NCI-H187 treated with DMSO at 0.1 percent for 48 hours (cell line): ENCODE measurements at regions not wholly inside any gene's neighbourhood (a gene's known extent, or its start where the extent isn't known, plus 50 kb on each side); places are given as distances from the start of the nearest gene placed in this dataset.
"Not testable (repeated sequence)": the region's sequence is repeated elsewhere in the genome, so short reads cannot be mapped to it uniquely, and the experiment has no call there.

Experiments used
- DNase-seq: peaks from one replicate; lab custom pipeline; 2025; lab: John Stamatoyannopoulos, UW

DNA sequence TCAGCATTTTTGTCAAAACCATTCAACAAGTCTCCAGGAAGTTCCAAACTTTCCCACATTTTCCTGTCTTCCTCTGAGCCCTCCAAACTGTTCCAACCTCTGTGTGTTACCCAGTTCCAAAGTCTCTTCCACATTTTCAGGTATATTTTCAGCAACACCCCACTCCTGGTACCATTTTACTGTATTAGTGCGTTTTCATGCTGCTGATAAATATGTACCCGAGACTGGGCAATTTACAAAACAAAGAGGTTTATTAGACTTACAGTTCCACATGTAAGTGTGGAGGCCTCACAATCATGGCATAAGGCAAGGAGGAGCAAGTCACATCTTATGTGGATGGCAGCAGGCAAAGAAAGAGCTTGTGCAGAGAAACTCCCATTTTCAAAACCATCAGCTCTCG is 315.9 kb upstream of the ESRRG start:
- not testable (repeated sequence) for DNase-seq

- DNase-seq = no peak
Observed at GRCh38 chr1:217036757-217037156, 313.5 kb upstream of the ESRRG start.

DNA sequence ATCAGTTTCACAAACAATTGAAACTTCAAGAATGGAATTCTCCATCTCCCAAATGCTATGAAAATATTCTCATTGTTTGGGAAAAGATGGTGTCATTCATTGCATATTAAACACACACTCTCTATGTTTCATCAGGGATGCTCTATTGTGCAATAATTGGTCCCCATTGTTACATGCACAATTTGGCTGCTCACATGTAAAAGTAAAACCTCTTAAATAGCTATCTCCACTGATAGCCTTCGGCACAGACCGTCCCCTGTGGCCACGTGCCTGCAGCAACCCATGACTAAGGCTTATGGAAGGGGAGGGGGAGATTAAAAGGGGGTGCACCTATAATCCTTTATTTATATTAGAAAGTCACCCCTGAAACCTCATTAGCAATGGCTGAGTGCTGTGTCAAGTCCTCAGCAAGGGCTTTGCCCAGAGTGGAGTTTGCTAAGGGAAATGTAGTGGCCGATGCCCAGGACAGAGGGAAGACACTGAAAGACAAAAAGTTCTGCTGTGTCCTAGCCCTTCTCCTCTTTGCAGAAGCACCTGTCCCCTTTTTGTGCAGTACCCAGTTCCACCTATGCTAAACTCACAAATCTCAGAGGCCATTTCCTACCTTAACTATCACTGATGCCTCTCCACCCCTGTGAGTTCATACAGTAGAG is 309.6 kb upstream of the ESRRG start:
- DNase-seq = no peak

- no peak for DNase-seq
Observed at GRCh38 chr1:217029281-217030157, 306.3 kb upstream of the ESRRG start.

GRCh38 chr1:217027403-217028080 is 304.3 kb upstream of the ESRRG start:
- DNase-seq = no peak

GRCh38 chr1:217026531-217026930 is 303.3 kb upstream of the ESRRG start:
- DNase-seq = no peak

- no peak for DNase-seq
Observed at GRCh38 chr1:217025381-217025780, 302.2 kb upstream of the ESRRG start.

DNA sequence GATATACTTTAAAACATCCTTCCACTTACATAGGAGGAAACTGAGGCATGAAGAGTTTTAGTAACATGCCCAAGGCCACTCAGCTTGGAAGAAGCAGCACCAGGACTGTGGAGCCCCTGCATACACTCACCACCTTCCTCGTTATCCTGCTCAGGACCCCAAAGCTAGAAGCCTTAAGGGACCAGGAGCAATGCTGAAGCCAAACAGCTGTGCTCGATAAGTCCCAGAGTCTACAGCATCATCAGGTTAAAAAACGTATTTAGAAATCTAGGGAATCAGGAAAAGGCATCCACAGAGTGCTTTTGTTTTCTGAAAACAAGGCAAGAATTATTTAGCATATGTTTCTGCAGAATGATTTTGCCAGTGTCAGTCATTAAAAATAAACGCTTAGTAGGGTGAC is 301.7 kb upstream of the ESRRG start:
- DNase-seq = no peak

- no peak for DNase-seq
Observed at GRCh38 chr1:217021956-217022355, 298.7 kb upstream of the ESRRG start.

DNA sequence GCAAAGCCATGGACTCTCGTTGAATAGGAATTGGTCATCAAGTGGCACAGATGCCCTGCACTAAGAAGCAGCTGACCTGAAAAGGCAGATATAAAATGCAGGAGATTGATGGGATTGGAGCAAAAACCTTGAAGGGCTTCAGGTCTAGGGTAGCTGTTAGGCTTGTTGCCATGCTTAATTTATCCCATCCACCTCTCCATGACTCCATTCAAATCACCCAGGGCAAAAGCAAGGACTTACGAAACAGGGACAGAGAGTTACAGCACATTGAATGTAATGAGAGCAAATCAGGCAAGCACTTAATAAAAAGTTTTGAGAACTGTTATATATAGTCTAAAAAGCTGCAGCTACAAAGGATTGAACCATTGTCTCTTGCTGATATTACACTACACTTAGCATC is 298.2 kb upstream of the ESRRG start:
- no peak for DNase-seq

DNA sequence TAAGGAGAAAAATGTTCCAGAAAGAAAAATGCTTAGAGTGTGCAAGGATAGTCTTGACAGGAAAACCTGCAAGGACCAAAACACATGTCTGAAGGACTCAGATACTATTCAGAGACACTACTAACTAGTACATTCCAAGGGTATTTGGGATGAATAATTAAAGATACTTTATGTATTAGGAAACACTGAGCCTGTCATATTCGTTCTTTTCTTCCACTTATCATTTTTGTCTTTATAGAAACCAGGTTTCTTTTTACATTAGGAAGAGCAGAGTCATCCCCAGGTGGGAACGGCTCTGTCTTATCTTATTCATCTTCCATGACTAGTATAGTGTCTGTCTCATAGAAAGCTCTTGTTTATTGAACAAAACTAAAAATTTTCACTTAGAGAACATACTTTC is 296.2 kb upstream of the ESRRG start:
- DNase-seq = no peak

GRCh38 chr1:217018648-217019047 is 295.4 kb upstream of the ESRRG start:
- no peak for DNase-seq

- DNase-seq = no peak
Observed at GRCh38 chr1:217017165-217017564, 293.9 kb upstream of the ESRRG start.

DNA sequence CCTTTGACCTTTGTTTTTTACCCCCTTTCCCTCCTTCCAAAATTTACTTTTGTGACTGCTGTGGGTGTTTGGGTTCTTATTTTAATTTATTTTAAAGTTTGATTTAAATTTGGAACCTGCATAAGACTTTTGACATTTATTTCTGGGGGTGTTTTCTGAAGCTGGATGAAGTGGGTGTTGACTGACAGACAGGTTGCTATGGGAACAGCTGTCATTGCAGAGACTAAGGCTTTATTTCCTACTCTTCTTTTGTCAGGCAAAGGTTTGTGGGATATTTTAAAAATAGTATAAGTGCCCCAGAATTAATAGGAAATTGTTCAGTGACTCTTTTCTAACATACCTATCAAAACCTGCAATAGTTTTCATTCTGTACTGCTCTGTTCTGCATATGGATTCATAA is 290.8 kb upstream of the ESRRG start:
- no peak for DNase-seq

- no peak for DNase-seq
Observed at GRCh38 chr1:217012659-217013058, 289.4 kb upstream of the ESRRG start.

GRCh38 chr1:217011097-217011496 is 287.9 kb upstream of the ESRRG start:
- DNase-seq = no peak

DNA sequence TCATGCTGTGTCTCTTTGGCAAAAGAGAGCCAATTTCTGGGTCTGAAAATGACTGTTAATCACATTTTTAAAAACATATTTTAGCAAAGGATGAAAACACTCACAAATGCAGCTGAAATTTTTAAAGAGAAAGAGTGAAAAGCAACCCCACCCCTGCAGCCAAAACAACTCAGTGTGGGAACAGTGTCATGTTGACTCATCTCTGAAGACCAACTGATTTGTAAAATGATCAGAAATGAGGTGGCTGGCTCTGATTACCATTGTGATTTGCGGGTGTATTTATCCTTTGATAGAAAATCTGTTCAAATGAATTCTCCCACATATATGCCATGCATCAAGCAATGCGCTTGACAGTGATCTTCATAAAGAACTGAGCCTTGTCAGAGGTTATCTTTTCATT is 287.0 kb upstream of the ESRRG start:
- DNase-seq = no peak

DNA sequence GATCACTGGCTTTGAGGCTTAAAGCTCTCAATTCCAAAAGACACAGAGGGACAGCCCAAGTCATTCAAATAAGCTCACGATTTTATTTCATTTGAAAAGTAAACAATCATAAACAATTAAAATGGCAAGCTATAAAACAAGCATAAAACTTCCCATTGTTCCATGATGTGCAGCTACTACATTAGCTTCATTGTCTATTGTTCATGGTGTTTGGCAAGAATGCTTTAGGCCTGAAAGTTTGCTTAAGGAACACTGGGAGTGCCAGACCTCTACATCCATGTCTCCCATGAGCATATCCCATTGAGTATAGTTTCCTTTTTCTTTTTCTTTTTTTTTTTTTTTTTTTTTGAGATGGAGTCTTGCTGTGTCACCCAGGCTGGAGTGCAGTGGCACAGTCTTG is 286.1 kb upstream of the ESRRG start:
- no peak for DNase-seq

DNA sequence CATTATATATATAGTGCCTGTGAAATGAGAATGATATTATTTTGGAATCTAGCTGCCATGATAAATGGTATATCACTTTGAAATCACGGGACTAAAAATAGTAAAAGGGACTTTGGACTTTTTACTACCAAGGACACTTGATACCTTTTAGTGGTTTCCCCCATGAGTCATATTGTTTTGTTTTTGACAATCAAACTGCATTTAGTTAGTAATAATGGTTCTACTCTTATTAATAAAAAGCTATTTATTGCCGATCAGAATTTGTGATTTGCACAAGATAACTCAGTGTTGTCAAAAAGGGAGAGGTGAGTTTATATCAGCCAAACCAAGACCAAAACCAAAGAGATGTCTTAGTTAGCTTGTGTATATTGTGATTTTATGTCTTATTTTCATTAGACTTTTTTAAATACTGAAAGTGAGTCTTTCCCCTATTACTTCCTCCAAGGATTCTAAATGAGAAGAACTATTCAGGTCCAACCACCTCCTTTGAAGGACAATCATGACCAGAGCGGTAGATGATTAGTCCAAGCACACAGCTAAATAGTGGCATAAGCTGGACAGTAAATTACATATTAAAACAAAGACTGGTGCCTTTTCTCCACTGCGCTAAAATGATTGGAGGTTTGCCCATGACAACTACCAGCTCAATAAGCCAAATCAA is 281.7 kb upstream of the ESRRG start:
- DNase-seq = no peak

DNA sequence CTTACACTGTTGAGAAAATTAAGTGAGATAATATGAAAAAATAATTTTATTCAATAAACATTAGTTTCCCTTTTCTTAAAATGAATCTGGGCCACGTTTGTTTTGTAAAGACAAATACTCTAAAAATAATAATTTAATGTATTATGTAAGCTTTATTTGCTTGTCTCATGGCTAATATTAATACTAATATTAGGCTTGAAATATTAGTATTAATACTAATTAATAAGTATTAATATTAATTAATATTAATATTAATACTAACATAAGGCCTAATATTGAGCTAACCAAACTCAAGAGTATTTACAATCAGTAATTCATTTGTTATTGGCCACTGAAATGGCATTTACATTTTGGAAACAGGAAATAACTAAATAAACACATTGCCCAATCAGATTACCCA is 280.1 kb upstream of the ESRRG start:
- no peak for DNase-seq

DNA sequence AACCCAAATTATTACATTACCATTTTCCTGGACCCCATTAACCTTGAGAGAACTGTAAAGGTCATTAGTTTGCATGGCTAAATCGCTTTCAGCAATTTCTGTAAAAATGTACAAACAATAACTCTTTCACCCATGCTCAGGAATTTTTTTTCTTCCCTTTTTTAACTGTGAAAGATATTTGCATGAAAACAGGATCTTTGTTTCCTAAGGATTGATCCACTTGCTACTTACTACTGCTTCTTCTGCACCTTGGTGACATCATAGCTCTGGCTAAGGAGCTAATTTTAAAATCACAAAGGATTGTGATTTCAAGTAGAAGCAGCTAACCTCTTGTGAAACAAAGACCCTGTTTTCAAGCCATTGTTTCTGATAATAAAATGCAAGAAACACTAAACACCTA is 274.6 kb upstream of the ESRRG start:
- DNase-seq = no peak

GRCh38 chr1:216997069-216997468 is 273.8 kb upstream of the ESRRG start:
- no peak for DNase-seq

GRCh38 chr1:216984536-216984935 is 261.3 kb upstream of the ESRRG start:
- DNase-seq = no peak
